Testis (tissue), 2 donors: ENCODE measurements at regions not wholly inside any gene's neighbourhood (a gene's known extent, or its start where the extent isn't known, plus 50 kb on each side); places are given as distances from the start of the nearest gene placed in this dataset.

Experiments used
- POLR2A ChIP-seq: fragments of 450-650 bp; IDR thresholded peaks from one replicate; pipeline ENCODE4 v1.6.1; 2017; ENCODE audit warnings: antibody characterized with exemption, mild to moderate bottlenecking, moderate library complexity
- TF ChIP-seq, protein P1 (sequence below), 3 experiments: fragments of 450-650 bp in 2 of 3; fragments of 200-600 bp in 1 of 3; sonication (generic) in 1 of 3; IDR thresholded peaks; one replicate each; pipeline ENCODE4 v1.5.1; 2016 to 2019; ENCODE audit warnings: antibody characterized with exemption in 3 of 3, mild to moderate bottlenecking in 2 of 3, moderate library complexity in 1 of 3

DNA sequence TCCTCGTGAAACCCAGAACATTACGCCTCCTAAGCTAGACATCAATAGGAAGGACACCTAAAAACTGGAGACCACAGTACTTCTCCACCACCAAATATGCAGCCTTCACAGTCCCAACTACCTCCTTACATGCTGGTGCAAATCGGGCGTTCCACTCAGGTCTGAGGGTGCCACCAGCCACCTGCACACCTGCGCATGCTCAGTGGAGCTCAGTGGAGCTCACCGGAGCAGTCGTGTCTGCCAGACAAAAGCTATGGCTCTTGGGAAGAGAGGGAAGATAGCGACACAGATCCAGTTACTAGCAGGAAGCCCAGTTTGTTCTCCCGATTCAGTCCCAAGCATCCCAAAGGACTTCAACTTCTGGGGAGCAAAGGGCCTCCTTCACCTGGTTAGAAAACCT, 237.1 kb downstream of the TSHZ3 start:
- TF ChIP-seq POLR2A: no peak
- TF ChIP-seq, protein P1, sequence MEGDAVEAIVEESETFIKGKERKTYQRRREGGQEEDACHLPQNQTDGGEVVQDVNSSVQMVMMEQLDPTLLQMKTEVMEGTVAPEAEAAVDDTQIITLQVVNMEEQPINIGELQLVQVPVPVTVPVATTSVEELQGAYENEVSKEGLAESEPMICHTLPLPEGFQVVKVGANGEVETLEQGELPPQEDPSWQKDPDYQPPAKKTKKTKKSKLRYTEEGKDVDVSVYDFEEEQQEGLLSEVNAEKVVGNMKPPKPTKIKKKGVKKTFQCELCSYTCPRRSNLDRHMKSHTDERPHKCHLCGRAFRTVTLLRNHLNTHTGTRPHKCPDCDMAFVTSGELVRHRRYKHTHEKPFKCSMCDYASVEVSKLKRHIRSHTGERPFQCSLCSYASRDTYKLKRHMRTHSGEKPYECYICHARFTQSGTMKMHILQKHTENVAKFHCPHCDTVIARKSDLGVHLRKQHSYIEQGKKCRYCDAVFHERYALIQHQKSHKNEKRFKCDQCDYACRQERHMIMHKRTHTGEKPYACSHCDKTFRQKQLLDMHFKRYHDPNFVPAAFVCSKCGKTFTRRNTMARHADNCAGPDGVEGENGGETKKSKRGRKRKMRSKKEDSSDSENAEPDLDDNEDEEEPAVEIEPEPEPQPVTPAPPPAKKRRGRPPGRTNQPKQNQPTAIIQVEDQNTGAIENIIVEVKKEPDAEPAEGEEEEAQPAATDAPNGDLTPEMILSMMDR (IDR thresholded peaks at IDR 0.05): no peak
